SK-MEL-5 (cell line): ENCODE measurements at regions not wholly inside any gene's neighbourhood (a gene's known extent, or its start where the extent isn't known, plus 50 kb on each side); places are given as distances from the start of the nearest gene placed in this dataset.
"Not testable (repeated sequence)": the region's sequence is repeated elsewhere in the genome, so short reads cannot be mapped to it uniquely, and the experiment has no call there.

Source experiments
- DNase-seq: peaks from one replicate; pipeline ENCODE4 v3.0.0-alpha.2; 2016; ENCODE audit warnings: low read depth, low spot score
- in situ Hi-C: cut with HindIII; loops from 2 replicates; pipeline ENCODE4 v1.10.0; 2016; ENCODE audit warnings: low sequenced_read_pairs, high pct_unique_total_duplicates, low pct_unique_long_range_greater_than_20kb

- DNase-seq = no peak
- in situ Hi-C loops = no loop called here
These were observed 209.1 kb downstream of the UQCRFS1 start for GRCh38 chr19:29003641-29004409.

GRCh38 chr19:29002336-29002735, 210.6 kb downstream of the UQCRFS1 start:
- DNase-seq = no peak

GRCh38 chr19:29001597-29002245, 211.2 kb downstream of the UQCRFS1 start:
- in situ Hi-C loops = no loop called here
- no peak for DNase-seq

More at GRCh38 chr19:29002336-29002735, 210.6 kb downstream of the UQCRFS1 start:
- in situ Hi-C loops = no loop called here

- DNase-seq = no peak
- in situ Hi-C loops = no loop called here
These were observed 211.8 kb downstream of the UQCRFS1 start for GRCh38 chr19:29001141-29001581.

GRCh38 chr19:28999724-29000433, 213.1 kb downstream of the UQCRFS1 start:
- DNase-seq = no peak
- in situ Hi-C loops = no loop called here

- in situ Hi-C loops = no loop called here
- no peak for DNase-seq
These were observed 214.0 kb downstream of the UQCRFS1 start for GRCh38 chr19:28998974-28999373.

- DNase-seq, in situ Hi-C loops: not testable (repeated sequence)
These were observed 215.1 kb downstream of the UQCRFS1 start for GRCh38 chr19:28997866-28998265.

GRCh38 chr19:28990522-28990921, 222.4 kb downstream of the UQCRFS1 start:
- no peak for DNase-seq
- in situ Hi-C loops = no loop called here

GRCh38 chr19:28989739-28990138, 223.2 kb downstream of the UQCRFS1 start:
- in situ Hi-C loops = no loop called here
- DNase-seq = no peak

- in situ Hi-C loops = no loop called here
- DNase-seq = no peak
These were observed 224.9 kb downstream of the UQCRFS1 start for GRCh38 chr19:28988066-28988465.

- in situ Hi-C loops = no loop called here
- DNase-seq = no peak
These were observed 225.8 kb downstream of the UQCRFS1 start for GRCh38 chr19:28987177-28987576.

- in situ Hi-C loops = no loop called here
- DNase-seq = no peak
These were observed 227.8 kb downstream of the UQCRFS1 start for GRCh38 chr19:28985201-28985600.

GRCh38 chr19:28984315-28984714, 228.6 kb downstream of the UQCRFS1 start:
- in situ Hi-C loops = no loop called here
- no peak for DNase-seq

GRCh38 chr19:28983430-28983829, 229.5 kb downstream of the UQCRFS1 start:
- no peak for DNase-seq
- in situ Hi-C loops = no loop called here

- DNase-seq = no peak
- in situ Hi-C loops = no loop called here
These were observed 231.0 kb downstream of the UQCRFS1 start for GRCh38 chr19:28981994-28982393.

GRCh38 chr19:28981518-28981917, 231.4 kb downstream of the UQCRFS1 start:
- in situ Hi-C loops = no loop called here
- no peak for DNase-seq

- in situ Hi-C loops = no loop called here
- peak; percentile 19 for DNase-seq
These were observed 232.6 kb downstream of the UQCRFS1 start for GRCh38 chr19:28980236-28980868.

- in situ Hi-C loops = no loop called here
- DNase-seq = no peak
These were observed 235.1 kb downstream of the UQCRFS1 start for GRCh38 chr19:28977826-28978225.
